ENCODE measurements at regions not wholly inside any gene's neighbourhood (a gene's known extent, or its start where the extent isn't known, plus 50 kb on each side); places are given as distances from the start of the nearest gene placed in this dataset.

DNA sequence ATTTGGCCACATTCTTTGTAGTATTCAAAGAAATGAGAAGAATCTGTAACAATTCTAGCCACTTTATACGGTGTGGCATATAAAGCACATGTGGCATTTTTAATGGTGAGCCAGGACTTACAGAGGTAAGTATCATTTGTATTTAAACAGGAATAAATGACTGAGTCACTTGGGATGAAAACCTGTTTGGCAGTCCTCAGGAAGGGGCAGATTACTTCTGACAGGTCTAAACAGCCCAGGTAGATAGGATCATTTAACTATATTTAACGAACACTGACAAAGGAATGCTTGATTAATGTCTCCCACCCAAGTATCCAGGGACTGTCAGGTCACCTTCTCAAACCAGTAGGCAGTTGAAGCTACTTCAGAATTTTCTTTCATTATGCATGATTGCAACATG, 241.5 kb upstream of the SATB1 start:
- TF ChIP-seq, protein P1, sequence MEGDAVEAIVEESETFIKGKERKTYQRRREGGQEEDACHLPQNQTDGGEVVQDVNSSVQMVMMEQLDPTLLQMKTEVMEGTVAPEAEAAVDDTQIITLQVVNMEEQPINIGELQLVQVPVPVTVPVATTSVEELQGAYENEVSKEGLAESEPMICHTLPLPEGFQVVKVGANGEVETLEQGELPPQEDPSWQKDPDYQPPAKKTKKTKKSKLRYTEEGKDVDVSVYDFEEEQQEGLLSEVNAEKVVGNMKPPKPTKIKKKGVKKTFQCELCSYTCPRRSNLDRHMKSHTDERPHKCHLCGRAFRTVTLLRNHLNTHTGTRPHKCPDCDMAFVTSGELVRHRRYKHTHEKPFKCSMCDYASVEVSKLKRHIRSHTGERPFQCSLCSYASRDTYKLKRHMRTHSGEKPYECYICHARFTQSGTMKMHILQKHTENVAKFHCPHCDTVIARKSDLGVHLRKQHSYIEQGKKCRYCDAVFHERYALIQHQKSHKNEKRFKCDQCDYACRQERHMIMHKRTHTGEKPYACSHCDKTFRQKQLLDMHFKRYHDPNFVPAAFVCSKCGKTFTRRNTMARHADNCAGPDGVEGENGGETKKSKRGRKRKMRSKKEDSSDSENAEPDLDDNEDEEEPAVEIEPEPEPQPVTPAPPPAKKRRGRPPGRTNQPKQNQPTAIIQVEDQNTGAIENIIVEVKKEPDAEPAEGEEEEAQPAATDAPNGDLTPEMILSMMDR (IDR thresholded peaks at IDR 0.05; ENCODE audit: insufficient read depth, low read length, missing control alignments): no peak
- DNase-seq (ENCODE audit: low read depth, low spot score): no peak
- POLR2A ChIA-PET: no interaction called here
- CTCF ChIA-PET: no interaction called here
- no peak overlapping the region for H3K4me3 ChIP-seq (ENCODE audit: low read depth, low read length)

DNA sequence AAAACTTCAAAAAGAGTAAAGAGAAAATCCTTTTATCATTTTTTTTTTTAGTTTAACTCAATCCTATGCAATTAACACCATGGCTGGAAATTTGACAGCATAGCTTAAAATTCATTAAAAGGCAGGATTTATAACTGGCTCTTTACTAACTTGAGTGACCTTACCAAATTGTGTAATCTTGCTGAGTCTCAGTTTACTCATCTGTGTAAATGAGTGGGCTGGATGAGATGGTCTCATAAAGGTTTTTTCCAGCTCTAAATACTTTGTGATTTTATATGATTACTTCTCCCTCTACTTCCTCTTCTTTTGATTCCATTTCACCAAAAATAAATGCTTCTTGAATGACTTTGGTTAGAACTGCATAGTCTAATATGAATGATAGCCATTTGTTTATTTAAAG, 234.9 kb upstream of the SATB1 start:
- ChIA-PET POLR2A (no interaction called here), CTCF (no interaction called here)
- H3K4me3 ChIP-seq (ENCODE audit: low read depth, low read length): no peak overlapping the region
- DNase-seq (ENCODE audit: low read depth, low spot score): no peak
- TF ChIP-seq, protein P1 (IDR thresholded peaks at IDR 0.05; ENCODE audit: insufficient read depth, low read length, missing control alignments): no peak

DNA sequence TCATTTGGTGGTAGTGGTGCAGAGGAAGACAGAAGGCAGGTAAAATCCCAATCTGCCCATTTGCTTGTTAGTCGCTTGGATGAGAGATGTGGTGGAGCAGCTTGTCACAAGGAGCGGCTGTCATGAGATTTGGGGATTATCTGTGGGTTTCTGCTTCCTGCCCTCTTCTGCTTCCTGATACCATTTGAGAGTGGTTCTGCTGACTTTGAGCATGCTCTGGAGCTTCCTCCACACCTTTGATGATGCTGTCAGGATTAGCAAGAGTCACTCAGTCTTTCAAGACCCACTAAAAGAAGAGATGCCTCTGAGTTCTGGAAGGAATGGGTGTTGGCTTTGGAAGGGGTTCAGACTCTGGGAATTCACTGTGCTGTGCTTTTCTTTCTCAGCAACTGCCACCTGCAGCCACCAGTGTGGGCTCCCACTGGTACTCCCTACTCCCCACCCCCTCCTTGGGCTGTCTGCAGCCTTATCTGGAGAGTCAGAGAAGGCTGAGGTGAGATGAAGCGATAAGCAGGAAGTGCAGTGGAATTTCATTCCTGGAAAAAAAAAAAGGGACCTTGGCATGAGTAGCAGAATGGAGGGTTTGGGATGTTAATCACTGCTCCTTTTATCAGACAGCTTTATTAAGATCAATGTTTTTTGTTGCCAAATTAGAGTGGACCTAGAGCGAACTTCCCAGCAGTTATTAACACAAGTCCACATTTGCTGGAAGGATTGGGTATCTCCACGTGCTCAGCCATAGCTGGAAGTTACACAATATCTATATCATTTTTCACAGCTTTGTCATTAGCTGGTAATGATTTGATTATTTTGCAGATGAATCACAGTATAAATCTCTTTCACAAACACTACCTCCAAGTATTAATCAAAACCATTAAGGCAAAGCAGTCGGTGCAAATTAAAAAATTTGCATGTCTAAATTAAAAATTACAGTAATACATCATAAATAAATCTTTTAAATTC, 233.0 kb upstream of the SATB1 start:
- no peak for DNase-seq (ENCODE audit: low read depth, low spot score)
- CTCF ChIA-PET: no interaction called here
- H3K4me3 ChIP-seq (ENCODE audit: low read depth, low read length): no peak overlapping the region
- TF ChIP-seq, protein P1 (IDR thresholded peaks at IDR 0.05; ENCODE audit: insufficient read depth, low read length, missing control alignments): no peak
- POLR2A ChIA-PET: no interaction called here

DNA sequence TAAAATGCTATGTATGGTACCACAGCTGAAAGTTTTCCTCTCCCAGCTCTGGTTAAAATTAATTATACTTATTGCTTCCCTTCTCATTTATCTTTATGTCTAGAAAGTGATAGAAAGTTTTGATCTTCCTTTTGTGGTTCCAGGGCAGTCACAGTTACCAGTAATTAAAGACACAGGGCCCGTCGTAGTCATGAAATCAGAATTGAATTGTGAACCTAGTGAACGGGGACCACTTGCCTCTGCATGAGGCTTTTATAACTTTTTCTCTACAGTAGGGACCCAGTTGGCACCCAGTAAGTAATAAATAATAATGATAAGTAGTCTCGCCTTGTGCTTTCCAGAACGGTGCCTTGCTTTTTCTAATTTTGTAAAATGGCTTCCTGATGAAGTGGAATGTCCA, 231.7 kb upstream of the SATB1 start:
- POLR2A ChIA-PET: no interaction called here

DNA sequence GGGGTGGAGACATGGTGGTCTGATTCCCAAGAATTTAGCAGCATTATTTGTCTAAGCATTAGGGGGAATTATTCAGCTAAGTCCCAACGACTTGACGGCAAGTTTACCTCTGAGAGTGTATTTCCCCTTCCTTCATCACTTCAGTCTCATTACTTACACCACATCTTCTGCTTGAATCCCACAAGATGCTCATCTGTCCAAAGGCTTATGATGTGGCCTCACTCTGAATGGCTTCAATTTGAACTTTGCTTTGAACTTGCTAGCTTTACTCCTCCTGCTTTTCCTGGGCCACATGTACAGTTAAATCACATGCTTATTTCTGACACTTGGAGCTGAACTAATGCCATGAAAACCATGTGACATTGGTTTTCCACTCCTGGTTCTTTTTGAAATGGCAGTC, 231.3 kb upstream of the SATB1 start:
- no peak for DNase-seq (ENCODE audit: low read depth, low spot score)
- CTCF ChIA-PET: no interaction called here
- TF ChIP-seq, protein P1 (IDR thresholded peaks at IDR 0.05; ENCODE audit: insufficient read depth, low read length, missing control alignments): no peak
- H3K4me3 ChIP-seq (ENCODE audit: low read depth, low read length): no peak overlapping the region
- POLR2A ChIA-PET: no interaction called here

More for the DNA sequence above, 231.7 kb upstream of the SATB1 start:
- TF ChIP-seq, protein P1 (IDR thresholded peaks at IDR 0.05; ENCODE audit: insufficient read depth, low read length, missing control alignments): no peak
- H3K4me3 ChIP-seq (ENCODE audit: low read depth, low read length): no peak overlapping the region
- DNase-seq (ENCODE audit: low read depth, low spot score): no peak
- CTCF ChIA-PET: no interaction called here

DNA sequence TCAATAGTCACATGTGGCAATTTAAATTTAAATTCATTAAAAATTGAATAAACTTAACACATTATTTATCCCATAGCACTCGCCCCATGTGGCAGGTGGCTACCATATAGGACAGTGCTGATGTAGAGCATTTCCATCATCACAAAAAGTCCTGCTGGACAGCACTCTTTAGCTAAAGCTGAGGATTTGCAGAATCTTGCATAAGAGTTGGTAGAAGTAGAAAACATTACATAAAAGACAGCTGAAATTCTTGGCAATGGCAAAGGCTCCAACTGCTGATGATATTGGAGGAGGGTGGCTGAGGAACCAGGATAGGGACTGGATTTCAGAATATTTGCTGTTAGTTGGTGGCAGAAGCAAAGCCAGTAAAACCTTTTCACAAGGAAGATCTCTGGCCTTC, 230.7 kb upstream of the SATB1 start:
- POLR2A ChIA-PET: no interaction called here
- DNase-seq (ENCODE audit: low read depth, low spot score): no peak
- TF ChIP-seq, protein P1 (IDR thresholded peaks at IDR 0.05; ENCODE audit: insufficient read depth, low read length, missing control alignments): no peak
- CTCF ChIA-PET: no interaction called here
- H3K4me3 ChIP-seq (ENCODE audit: low read depth, low read length): no peak overlapping the region

Data from AG04449 (cell line).